ENCODE measurements at regions not wholly inside any gene's neighbourhood (a gene's known extent, or its start where the extent isn't known, plus 50 kb on each side); places are given as distances from the start of the nearest gene placed in this dataset.

- no peak overlapping the region for H3K4me3 ChIP-seq (ENCODE audit: low read depth, low read length)
- no peak for TF ChIP-seq CTCF (IDR thresholded peaks at IDR 0.05; ENCODE audit: low read depth, low read length, missing control alignments)
- no peak for DNase-seq (ENCODE audit: low read depth)
- in situ Hi-C loops (cut with HindIII; ENCODE audit: low sequenced_read_pairs), result no loop called here
Observed at GRCh38 chr5:53340956-53341750, 139.3 kb upstream of the FST start.

GRCh38 chr5:53342236-53342635 is 138.2 kb upstream of the FST start:
- DNase-seq (ENCODE audit: low read depth), result no peak
- in situ Hi-C loops (cut with HindIII; ENCODE audit: low sequenced_read_pairs), result no loop called here
- no peak overlapping the region for H3K4me3 ChIP-seq (ENCODE audit: low read depth, low read length)
- no peak for TF ChIP-seq CTCF (IDR thresholded peaks at IDR 0.05; ENCODE audit: low read depth, low read length, missing control alignments)

DNA sequence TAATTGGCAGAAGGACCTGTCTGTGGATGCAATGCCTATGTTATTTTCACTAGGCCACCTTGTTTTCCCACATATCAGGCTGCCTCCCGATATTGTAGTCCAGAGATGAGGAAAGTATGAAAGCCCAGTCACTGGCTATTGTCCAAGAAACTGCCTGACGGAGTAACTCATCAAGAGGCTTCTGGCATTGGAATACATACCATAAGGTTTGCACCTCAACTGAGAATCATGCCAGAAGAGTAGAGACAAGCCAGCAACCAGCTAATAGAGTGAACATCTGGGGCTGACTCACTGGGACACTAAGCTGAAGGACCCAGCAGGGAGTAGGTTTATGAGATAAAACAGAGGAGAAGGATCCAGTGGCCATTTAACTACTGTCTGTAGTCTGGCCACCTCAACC is 137.2 kb upstream of the FST start:
- TF ChIP-seq CTCF (IDR thresholded peaks at IDR 0.05; ENCODE audit: low read depth, low read length, missing control alignments), result no peak
- DNase-seq (ENCODE audit: low read depth), result peak; percentile 96
- in situ Hi-C loops (cut with HindIII; ENCODE audit: low sequenced_read_pairs), result no loop called here
- no peak overlapping the region for H3K4me3 ChIP-seq (ENCODE audit: low read depth, low read length)

DNA sequence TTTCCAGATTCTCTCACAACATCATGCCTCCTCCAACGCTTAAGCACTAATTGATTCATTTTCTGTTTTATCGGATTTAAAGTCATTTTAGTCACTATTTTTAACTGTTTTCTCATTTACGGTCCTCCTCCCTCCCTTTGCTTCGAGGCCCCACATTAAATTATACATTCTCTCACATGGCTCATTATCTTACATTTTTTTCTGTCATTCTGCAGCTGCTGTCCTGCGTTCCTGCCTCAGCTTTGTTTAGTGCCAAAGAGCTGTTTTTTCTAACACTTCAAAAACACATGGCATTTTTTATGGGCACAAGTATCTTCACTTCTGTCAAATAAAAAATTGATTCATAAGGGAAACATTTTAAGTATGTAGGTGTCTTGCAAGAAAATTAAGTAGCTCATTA is 130.1 kb upstream of the FST start:
- in situ Hi-C loops (cut with HindIII; ENCODE audit: low sequenced_read_pairs), result no loop called here

DNA sequence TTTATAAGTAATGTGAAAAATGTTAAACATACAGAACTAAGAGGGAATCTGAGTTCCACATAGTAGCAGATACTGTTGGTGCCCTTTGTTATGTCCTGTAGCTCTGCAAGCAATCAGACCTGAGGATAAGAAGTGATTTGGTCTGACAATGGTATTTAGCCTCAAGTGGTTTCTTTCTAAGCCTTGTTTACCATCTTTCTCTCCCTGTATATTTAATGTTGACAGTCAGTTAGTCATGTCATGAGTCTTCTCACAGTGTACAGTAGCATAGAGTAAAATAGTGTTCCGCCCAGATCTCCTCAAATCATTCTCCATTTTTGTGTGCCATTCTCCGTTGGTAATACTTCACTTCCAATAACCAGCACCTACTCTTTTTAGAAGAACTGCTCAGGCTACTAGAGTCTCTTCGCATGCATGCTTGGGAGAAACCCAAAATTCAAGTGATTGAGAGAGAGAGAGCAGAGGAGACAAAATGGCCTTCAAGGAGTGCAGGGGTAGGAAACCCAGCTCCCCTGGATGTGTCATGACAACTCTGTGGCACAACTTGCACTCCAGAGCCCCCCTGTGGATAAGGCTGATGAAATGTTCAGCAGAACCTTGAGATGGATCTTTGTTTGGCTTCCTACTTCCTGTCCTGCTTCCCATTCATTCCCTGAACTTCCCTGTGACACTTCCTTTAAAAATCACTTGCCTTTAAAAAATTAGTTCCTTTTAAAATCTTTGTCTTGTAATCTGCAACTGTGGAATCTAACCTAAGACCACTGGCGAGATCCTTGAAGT is 129.2 kb upstream of the FST start:
- no peak overlapping the region for H3K4me3 ChIP-seq (ENCODE audit: low read depth, low read length)
- DNase-seq (ENCODE audit: low read depth), result no peak
- in situ Hi-C loops (cut with HindIII; ENCODE audit: low sequenced_read_pairs), result no loop called here
- TF ChIP-seq CTCF (IDR thresholded peaks at IDR 0.05; ENCODE audit: low read depth, low read length, missing control alignments), result no peak

More for the DNA sequence above, 130.1 kb upstream of the FST start:
- no peak overlapping the region for H3K4me3 ChIP-seq (ENCODE audit: low read depth, low read length)
- no peak for TF ChIP-seq CTCF (IDR thresholded peaks at IDR 0.05; ENCODE audit: low read depth, low read length, missing control alignments)
- DNase-seq (ENCODE audit: low read depth), result no peak

DNA sequence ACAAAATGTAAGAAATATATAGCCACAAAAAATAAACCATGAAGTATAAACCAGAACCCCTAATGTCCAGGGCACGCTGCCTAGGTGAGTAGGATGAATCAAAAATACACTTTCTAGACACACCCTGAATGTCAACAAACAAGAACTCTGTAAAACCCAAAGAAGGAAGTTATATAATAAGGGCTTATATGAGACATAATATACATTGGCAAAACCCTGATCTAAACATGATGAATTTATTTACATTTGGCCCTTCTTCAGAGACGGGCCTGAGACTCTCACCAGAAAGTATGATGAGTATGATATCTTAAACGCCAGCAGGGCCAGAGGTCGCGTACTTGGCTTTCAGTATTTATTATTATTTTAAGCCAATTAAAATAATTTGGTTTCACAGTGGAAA is 125.1 kb upstream of the FST start:
- peak; percentile 62 for DNase-seq (ENCODE audit: low read depth)
- in situ Hi-C loops (cut with HindIII; ENCODE audit: low sequenced_read_pairs), result loop anchor here (5.0 kb wide), 1 partner anchor 93 kb away; no protein-coding TSS in a partner anchor

More for the DNA sequence above, 125.1 kb upstream of the FST start:
- TF ChIP-seq CTCF (IDR thresholded peaks at IDR 0.05; ENCODE audit: low read depth, low read length, missing control alignments), result no peak
- no peak overlapping the region for H3K4me3 ChIP-seq (ENCODE audit: low read depth, low read length)

All from astrocyte of the cerebellum (primary cell).